Tibial nerve (tissue), 4 donors: ENCODE measurements at regions not wholly inside any gene's neighbourhood (a gene's known extent, or its start where the extent isn't known, plus 50 kb on each side); places are given as distances from the start of the nearest gene placed in this dataset.

ENCODE experiments used
- EP300 ChIP-seq, 2 donors: sonication (generic); formaldehyde crosslinking; IDR thresholded peaks; one replicate each; pipeline ENCODE4 v1.6.1; 2017; ENCODE audit warnings: antibody characterized with exemption in 2 of 2, mild to moderate bottlenecking in 1 of 2
- POLR2A ChIP-seq, 2 donors: fragments of 450-650 bp; IDR thresholded peaks; one replicate each; pipeline ENCODE4 v1.6.1; 2017; ENCODE audit warnings: antibody characterized with exemption in 2 of 2, mild to moderate bottlenecking in 2 of 2, moderate library complexity in 2 of 2
- TF ChIP-seq, protein P1 (sequence below), 5 experiments: fragments of 200-600 bp in 3 of 5; fragments of 450-650 bp in 2 of 5; sonication (generic) in 3 of 5; IDR thresholded peaks; one replicate each; pipeline ENCODE4 v1.5.1; 2016 to 2019; ENCODE audit warnings: antibody characterized with exemption in 5 of 5, mild to moderate bottlenecking in 3 of 5, moderate library complexity in 2 of 5

DNA sequence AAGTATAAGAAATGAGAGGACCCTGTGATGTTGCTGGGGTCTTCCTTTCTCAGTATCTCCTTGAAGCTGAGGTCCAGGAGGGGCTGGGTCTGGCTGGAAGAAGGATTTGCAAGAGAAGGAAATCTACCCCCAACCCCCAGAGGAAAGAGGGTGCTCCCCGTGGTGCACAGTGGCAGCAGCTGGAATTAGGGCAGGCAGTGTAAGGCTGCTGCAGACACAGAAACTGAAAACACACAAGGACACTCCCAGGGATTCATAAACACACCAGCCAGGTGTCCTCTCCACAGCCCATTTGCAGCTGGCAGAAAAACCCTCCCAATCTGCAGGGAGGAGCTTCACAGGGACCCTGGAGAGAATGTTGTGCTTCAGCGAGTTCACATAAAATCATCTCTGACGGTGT lies 297.2 kb downstream of the CDH26 start:
- TF ChIP-seq, protein P1, sequence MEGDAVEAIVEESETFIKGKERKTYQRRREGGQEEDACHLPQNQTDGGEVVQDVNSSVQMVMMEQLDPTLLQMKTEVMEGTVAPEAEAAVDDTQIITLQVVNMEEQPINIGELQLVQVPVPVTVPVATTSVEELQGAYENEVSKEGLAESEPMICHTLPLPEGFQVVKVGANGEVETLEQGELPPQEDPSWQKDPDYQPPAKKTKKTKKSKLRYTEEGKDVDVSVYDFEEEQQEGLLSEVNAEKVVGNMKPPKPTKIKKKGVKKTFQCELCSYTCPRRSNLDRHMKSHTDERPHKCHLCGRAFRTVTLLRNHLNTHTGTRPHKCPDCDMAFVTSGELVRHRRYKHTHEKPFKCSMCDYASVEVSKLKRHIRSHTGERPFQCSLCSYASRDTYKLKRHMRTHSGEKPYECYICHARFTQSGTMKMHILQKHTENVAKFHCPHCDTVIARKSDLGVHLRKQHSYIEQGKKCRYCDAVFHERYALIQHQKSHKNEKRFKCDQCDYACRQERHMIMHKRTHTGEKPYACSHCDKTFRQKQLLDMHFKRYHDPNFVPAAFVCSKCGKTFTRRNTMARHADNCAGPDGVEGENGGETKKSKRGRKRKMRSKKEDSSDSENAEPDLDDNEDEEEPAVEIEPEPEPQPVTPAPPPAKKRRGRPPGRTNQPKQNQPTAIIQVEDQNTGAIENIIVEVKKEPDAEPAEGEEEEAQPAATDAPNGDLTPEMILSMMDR (IDR thresholded peaks at IDR 0.05): no peak
- TF ChIP-seq POLR2A (IDR thresholded peaks at IDR 0.05) (no peak), EP300 (IDR thresholded peaks at IDR 0.05) (no peak)
